ENCODE measurements at regions not wholly inside any gene's neighbourhood (a gene's known extent, or its start where the extent isn't known, plus 50 kb on each side); places are given as distances from the start of the nearest gene placed in this dataset.
A peak's percentile ranks its signal among the peaks of the same experiment; 100 is the strongest.

DNA sequence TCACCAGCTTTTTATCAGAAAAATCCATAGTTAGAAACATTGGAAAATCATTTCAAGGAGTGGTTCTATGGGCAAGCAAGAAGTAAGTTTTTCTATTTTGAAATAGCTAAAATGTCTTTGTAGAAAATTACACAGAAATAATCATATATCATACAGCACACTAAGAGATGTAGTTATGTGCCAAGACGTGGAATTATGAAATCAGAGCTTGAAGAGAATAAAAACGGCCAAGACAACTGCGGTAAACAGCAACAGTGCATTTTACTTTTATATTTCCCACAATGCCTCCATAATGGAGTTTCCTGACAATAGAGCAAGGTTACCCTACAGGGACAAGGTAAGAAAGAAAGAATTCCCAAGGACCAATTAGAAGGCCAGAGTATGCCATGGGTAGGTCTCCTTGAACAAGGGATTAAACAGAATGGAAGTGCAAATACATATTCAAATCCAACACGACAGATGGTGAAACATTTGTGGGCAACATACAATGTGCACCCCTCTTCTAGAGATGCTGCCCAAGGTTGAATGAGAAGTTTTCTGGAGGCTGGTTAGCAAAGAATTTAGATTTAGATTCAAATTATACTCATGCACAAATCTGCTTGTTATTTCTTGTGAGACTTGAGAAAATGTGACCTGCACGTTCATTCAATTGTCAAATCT, 76.1 kb upstream of the BTG1 start:
- no peak for DNase-seq (ENCODE audit: low spot score)

DNA sequence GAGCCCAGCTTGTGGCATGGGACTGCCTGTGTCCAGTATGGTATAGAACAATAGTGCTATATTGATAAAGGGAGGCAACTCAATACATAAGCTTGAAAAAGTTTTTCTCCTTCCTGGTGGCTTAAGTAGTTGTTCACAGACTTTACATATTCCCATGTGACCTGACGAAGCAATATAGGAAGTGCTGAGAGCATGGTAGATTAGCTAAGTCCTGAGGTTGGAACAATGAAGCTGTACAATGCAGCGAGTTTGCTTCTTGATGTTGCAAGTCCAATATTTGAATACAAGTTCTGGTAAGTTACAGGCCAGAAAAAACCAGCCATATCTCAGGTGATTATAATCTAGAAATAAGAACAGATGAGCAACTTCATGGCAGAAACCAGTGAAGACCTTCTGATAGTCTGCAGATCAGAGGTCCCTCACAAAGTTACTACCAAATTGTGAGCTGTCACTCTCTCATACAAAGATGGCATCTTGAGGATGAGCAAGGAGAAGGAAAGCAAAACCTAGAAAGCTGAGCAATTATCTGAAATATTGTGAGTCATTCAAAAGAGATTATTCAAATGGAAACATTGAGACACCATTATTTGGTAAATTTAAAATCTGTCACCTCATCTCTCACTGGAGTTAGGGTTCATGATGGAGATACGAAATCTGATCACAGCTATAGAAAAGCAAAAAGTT, 72.9 kb upstream of the BTG1 start:
- no peak for DNase-seq (ENCODE audit: low spot score)

GRCh38 chr12:92216092-92216491, 70.4 kb upstream of the BTG1 start:
- no peak for DNase-seq (ENCODE audit: low spot score)

DNA sequence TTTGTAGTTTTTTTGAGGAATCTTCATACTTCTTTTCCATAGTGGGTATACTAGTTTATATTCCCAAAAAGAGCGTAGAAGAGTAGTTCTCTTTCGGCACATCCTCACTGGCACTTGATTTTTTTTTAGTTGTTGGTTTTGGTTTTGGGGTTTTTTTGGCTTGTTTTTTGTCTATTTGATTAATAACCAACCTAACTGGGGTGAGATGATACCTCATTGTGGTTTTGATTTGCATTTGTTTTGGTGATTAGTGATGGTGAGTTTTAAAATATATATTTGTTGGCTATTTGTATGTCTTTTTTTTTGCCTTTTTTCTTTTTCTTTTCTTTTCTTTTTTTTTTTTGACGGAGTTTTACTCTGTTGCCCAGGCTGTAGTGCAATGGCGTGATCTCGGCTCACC, 69.7 kb upstream of the BTG1 start:
- DNase-seq (ENCODE audit: low spot score), result no peak

- no peak for DNase-seq (ENCODE audit: low spot score)
Measured at GRCh38 chr12:92213166-92213565, 67.5 kb upstream of the BTG1 start.

GRCh38 chr12:92210071-92210470, 64.4 kb upstream of the BTG1 start:
- DNase-seq (ENCODE audit: low spot score), result no peak

DNA sequence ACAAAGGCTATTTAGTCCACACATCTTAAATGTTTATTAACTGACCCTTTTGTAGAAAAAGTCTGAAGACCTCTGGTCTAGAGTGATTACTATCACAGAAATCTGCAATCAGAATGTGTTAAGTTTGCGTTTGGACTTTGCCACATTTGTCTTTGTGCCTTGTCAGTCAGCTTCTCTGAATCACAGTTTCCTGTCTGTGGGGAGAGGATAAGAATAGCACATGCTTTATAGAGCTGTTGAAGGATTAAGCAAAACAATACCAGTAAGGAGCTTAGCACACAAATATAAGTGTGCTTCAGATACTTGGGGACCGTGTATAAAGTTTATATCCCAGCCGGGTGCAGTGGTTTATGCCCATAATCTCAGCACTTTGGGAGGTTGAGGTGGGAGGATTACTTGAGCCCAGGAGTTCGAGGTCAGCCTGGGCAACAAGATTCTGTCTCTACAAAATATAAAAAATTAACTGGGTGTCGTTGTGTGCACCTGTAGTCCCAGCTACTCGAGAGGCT, 63.0 kb upstream of the BTG1 start:
- DNase-seq (ENCODE audit: low spot score), result peak; percentile 50

DNA sequence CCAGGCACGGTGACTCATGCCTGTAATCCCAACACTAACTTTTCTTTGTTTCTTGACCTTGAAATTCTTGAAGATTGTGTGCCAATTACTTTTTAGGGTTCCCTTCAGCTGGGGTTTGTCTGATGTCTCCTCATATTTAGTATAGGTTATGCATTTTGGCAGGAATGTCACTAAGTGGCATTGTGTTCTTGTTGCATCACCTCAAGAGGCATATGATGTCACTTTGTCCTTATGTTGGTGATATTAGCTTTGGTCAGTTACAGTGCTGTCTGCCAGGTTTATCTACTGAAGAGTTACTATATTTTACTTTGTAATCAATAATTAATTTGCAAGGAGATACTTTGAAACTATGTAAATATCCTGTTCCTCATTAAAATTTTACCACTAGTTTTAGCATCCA, 61.0 kb upstream of the BTG1 start:
- no peak for DNase-seq (ENCODE audit: low spot score)

DNA sequence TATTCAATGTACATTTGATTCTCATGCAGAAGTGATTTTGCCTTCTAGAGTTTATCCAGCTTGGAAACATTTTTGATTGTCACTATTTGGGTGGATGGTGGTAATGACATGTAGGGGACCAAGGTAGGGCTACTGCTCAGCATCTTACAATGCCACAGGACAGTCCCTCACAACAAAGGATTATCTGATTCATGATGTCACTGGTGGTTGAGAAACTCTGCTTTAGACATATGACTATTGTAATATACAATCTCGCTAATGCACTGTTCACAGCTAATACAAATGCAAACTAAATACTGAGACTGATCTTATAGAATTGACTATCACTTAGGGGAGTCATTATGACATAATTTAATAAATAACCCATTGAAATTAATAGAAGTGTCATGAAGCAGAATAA, 60.4 kb upstream of the BTG1 start:
- DNase-seq (ENCODE audit: low spot score), result no peak

- no peak for DNase-seq (ENCODE audit: low spot score)
Measured at GRCh38 chr12:92199819-92200576, 54.4 kb upstream of the BTG1 start.

DNA sequence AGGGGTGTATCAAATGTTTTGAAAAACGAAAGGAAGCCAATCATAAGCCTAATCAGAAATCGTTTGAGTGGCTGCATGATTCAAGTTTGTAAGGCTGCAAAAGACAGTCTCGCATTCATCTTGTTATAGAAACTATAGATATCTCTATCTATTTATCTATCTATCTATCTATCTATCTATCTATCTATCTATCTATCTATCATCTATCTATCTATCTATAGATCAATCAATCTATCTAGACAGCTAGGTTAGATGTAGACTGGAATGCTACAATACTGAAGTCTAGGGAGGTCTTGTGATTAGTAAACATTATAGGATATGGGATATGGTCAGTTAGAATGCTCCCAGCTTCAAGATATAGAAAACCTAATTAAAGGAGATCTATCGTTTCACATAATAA, 52.2 kb upstream of the BTG1 start:
- no peak for DNase-seq (ENCODE audit: low spot score)

GRCh38 chr12:92196368-92196767, 50.7 kb upstream of the BTG1 start:
- DNase-seq (ENCODE audit: low spot score), result no peak
